Brain microvascular endothelial cell (primary cell): ENCODE measurements at regions not wholly inside any gene's neighbourhood (a gene's known extent, or its start where the extent isn't known, plus 50 kb on each side); places are given as distances from the start of the nearest gene placed in this dataset.
"Not testable (repeated sequence)": the region's sequence is repeated elsewhere in the genome, so short reads cannot be mapped to it uniquely, and the experiment has no call there.

ENCODE experiments used
- DNase-seq: peaks from one replicate; pipeline ENCODE4 v3.0.0-alpha.2; 2020
- H3K27ac ChIP-seq: fragments of 250-450 bp; sonication (Bioruptor Pico); 2 replicates; pipeline ENCODE4 v1.5.1; 2020; ENCODE audit warnings: mild to moderate bottlenecking, moderate library complexity
- H3K27me3 ChIP-seq: fragments of 250-450 bp; sonication (Bioruptor Pico); replicated peaks from 2 replicates; pipeline ENCODE4 v1.5.1; 2020; ENCODE audit warnings: mild to moderate bottlenecking
- H3K36me3 ChIP-seq: fragments of 250-450 bp; sonication (Bioruptor Pico); replicated peaks from 2 replicates; pipeline ENCODE4 v1.5.1; 2020; ENCODE audit warnings: mild to moderate bottlenecking
- H3K4me3 ChIP-seq: 2 replicates; pipeline ENCODE4 v1.5.1; 2011; ENCODE audit warnings: low read depth, mild to moderate bottlenecking, control low read depth, low read length, moderate library complexity
- CTCF ChIP-seq: IDR thresholded peaks from 2 replicates; pipeline ENCODE4 v1.5.1; 2011; ENCODE audit warnings: low read depth, mild to moderate bottlenecking, moderate library complexity, low read length, control low read depth, inconsistent platforms; ENCODE audit errors: missing control alignments
- in situ Hi-C: cut with HindIII; loops from 2 replicates; pipeline ENCODE4 v1.10.0; 2017; ENCODE audit warnings: low sequenced_read_pairs, low pct_ligation_motif_present

GRCh38 chr2:239721991-239722759 is 303.0 kb downstream of the NDUFA10 start:
- no peaks in the 10 kb centered on the region for H3K27me3 ChIP-seq
- no peak overlapping the region for H3K4me3 ChIP-seq
- TF ChIP-seq CTCF: no peak
- H3K27ac ChIP-seq: no peak overlapping the region
- no peak for DNase-seq
- H3K36me3 ChIP-seq: no peaks in the 10 kb centered on the region
- in situ Hi-C loops: no loop called here

GRCh38 chr2:239721531-239721930 is 303.6 kb downstream of the NDUFA10 start:
- Histone ChIP-seq H3K27me3 (no peaks in the 10 kb centered on the region), H3K4me3 (no peak overlapping the region), H3K36me3 (no peaks in the 10 kb centered on the region), H3K27ac (no peak overlapping the region)
- no peak for DNase-seq
- no peak for TF ChIP-seq CTCF
- in situ Hi-C loops: no loop called here

DNA sequence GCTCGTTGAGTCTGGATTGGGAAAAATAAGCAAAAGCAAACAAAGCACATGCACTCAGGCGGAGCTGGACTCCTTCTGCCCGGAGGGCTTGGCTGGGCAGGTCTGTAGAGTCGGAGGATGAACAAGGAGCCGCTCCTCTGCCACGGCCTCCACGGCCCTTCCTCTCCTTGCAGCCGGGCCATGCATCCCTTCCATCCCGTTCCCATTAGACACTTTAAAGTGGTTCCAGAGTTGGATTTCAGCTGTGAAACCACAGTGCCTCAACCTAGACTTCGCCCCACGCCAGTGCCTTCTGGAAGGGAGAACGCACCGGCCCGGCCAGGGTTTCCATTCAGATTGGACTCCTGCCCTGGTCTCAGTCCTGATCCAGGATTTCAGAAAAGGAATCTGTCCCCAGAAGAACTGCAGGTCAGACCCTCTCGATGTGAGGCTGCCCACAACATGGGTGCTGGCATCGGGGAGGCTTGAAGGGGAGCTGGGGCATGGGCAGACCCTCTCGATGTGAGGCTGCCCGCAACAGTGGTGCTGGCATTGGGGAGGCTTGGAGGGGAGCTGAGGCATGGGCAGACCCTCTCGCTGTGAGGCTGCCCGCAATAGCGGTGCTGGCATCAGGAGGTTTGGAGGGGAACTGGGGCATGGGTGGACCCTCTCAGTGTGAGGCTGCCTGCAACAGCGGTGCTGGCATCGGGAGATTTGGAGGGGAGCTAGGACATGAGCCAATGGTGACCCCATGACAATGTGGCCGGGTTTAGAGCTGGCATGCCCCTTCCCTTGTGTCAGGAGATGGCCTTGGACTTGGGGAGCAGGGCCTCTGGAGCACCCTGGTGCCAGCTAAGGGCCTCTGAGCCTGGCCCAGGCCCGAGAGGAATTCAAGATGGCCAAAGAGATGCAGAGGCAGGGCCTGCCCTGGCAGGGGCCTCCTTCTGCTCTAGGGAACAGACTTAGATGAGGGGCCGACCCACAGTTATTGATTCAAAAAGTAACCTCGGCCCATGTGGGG is 304.5 kb downstream of the NDUFA10 start:
- no peak for DNase-seq
- no peak for TF ChIP-seq CTCF
- in situ Hi-C loops: no loop called here
- Histone ChIP-seq H3K36me3 (no peaks in the 10 kb centered on the region), H3K4me3 (no peak overlapping the region), H3K27me3 (no peaks in the 10 kb centered on the region), H3K27ac (no peak overlapping the region)

DNA sequence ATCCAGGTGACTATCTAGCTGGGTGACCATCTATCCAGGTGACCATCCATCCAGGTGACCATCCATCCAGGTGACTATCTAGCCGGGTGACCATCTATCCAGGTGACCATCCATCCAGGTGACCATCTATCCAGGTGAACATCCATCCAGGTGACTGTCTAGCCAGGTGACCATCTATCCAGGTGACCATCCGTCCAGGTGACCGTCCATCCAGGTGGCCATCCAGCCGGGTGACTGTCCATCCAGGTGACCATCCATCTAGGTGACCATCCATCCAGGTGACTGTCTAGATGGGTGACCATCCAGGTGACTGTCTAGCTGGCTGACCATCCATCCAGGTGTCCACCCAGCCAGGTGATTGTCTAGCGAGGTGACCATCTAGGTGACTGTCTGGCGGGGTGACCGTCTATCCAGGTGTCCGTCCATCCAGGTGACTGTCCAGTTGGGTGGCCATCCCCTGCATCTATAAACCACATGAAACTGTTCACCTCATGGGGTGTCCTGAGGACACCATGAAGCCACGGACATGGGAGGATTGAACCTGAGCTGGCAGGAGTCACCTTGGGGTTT is 305.3 kb downstream of the NDUFA10 start:
- TF ChIP-seq CTCF: no peak
- no peak for DNase-seq
- Histone ChIP-seq H3K4me3 (no peak overlapping the region), H3K27me3 (no peaks in the 10 kb centered on the region), H3K27ac (no peak overlapping the region), H3K36me3 (no peaks in the 10 kb centered on the region)
- in situ Hi-C loops: no loop called here

DNA sequence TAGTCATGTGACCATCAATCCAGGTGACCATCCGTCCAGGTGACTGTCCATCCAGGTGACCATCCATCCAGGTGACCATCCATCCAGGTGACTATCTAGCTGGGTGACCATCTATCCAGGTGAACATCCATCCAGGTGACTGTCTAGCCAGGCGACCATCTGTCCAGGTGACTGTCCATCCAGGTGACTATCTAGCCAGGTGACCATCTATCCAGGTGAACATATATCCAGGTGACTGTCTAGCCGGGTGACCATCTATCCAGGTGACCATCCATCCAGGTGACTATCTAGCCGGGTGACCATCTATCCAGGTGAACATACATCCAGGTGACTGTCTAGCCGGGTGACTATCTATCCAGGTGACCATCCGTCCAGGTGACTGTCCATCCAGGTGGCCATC is 306.2 kb downstream of the NDUFA10 start:
- H3K27me3 ChIP-seq, DNase-seq, in situ Hi-C loops: not testable (repeated sequence)

DNA sequence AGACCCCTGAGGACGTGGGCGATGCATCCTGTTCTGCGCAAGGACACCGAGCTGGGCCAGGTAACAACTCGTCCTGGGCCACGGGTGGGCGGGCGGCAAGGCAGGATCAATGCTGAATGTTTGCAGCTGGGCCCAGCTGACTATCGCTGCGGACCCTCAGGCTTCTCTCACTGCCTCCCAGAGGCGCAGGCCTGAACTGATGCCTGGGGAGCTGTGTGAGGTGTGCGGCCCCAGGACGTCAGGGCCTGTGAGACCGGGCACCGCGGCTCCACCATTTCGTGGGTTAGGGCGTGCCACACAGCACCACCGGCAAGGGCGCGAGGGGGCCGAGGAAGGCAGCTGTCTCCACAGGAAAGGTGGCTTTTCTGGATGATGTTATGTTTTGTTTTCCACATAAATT is 307.4 kb downstream of the NDUFA10 start:
- no peak for TF ChIP-seq CTCF
- DNase-seq: no peak
- Histone ChIP-seq H3K27ac (no peak overlapping the region), H3K36me3 (no peaks in the 10 kb centered on the region), H3K27me3 (no peaks in the 10 kb centered on the region), H3K4me3 (no peak overlapping the region)
- in situ Hi-C loops: no loop called here

More for the DNA sequence above, 306.2 kb downstream of the NDUFA10 start:
- not testable (repeated sequence) for H3K27ac ChIP-seq, H3K36me3 ChIP-seq, H3K4me3 ChIP-seq
